ENCODE measurements at regions not wholly inside any gene's neighbourhood (a gene's known extent, or its start where the extent isn't known, plus 50 kb on each side); places are given as distances from the start of the nearest gene placed in this dataset.

GRCh38 chr17:71580220-71580619 lies 540.6 kb upstream of the SOX9 start:
- H3K4me3 ChIP-seq (ENCODE audit: low read length) = no peak overlapping the region
- H3K27ac ChIP-seq (ENCODE audit: low read length) = no peak overlapping the region
- no peaks in the 10 kb centered on the region for H3K79me2 ChIP-seq (ENCODE audit: low read length)
- CTCF ChIA-PET = no interaction called here
- DNase-seq (no peak), ATAC-seq (no peak)
- peaks cover 6% of the 10 kb centered on the region for H3K9me3 ChIP-seq (ENCODE audit: low read length)
- no peaks in the 10 kb centered on the region for H3K4me1 ChIP-seq (ENCODE audit: insufficient read depth, low read length)
- no peak overlapping the region for H3K4me2 ChIP-seq (ENCODE audit: low read length)
- BruUV-seq (replicated peaks) = no TSS peak
- intact Hi-C loops (cut with micrococcal nuclease) = no loop called here
- H3K36me3 ChIP-seq (ENCODE audit: low read depth, low read length) = peaks cover 4% of the 10 kb centered on the region; the same call in 1 of the 2 replicates
- no peak for TF ChIP-seq CTCF (conservative IDR thresholded peaks at IDR 0.05; ENCODE audit: low read depth, low read length)
- no peaks in the 10 kb centered on the region for H4K20me1 ChIP-seq (ENCODE audit: low read length)
- POLR2A ChIA-PET (ENCODE audit: unreplicated experiment) = no interaction called here
- H2AFZ ChIP-seq (ENCODE audit: low read length) = no peak overlapping the region
- no peak overlapping the region for H3K9ac ChIP-seq (ENCODE audit: low read length)
- no peaks in the 10 kb centered on the region for H3K9me2 ChIP-seq (replicated peaks; ENCODE audit: low read length)
- H3F3A ChIP-seq (ENCODE audit: low read length, unreplicated experiment) = no peaks in the 10 kb centered on the region
- H3K27me3 ChIP-seq (ENCODE audit: low read length) = no peaks in the 10 kb centered on the region

- TF ChIP-seq EZH2phosphoT487 (IDR thresholded peaks at IDR 0.05; ENCODE audit: borderline replicate concordance, low read length) = no peak
- no peak for TF ChIP-seq EZH2 (IDR thresholded peaks at IDR 0.05; ENCODE audit: low read length, unreplicated experiment)
- TF ChIP-seq CTCF (conservative IDR thresholded peaks at IDR 0.05; ENCODE audit: low read depth, low read length) = no peak
- no peaks in the 10 kb centered on the region for H3K27me3 ChIP-seq (ENCODE audit: low read length)
- no peak for ATAC-seq
- no peaks in the 10 kb centered on the region for H3K79me2 ChIP-seq (ENCODE audit: low read length)
- BruUV-seq (replicated peaks) = no TSS peak
- H2AFZ ChIP-seq (ENCODE audit: low read length) = no peak overlapping the region
- no peak overlapping the region for H3K27ac ChIP-seq (ENCODE audit: low read length)
- no peak overlapping the region for H3K4me2 ChIP-seq (ENCODE audit: low read length)
- intact Hi-C loops (cut with micrococcal nuclease) = no loop called here
- no peaks in the 10 kb centered on the region; the same call in 1 of the 2 replicates for H3K9me2 ChIP-seq (replicated peaks; ENCODE audit: low read length)
- H4K20me1 ChIP-seq (ENCODE audit: low read length) = no peaks in the 10 kb centered on the region
- no peaks in the 10 kb centered on the region for H3K9me3 ChIP-seq (ENCODE audit: low read length)
- POLR2A ChIA-PET (ENCODE audit: unreplicated experiment) = no interaction called here
- CTCF ChIA-PET = no interaction called here
- H3K4me1 ChIP-seq (ENCODE audit: insufficient read depth, low read length) = no peaks in the 10 kb centered on the region
- DNase-seq = no peak
- no peaks in the 10 kb centered on the region for H3K36me3 ChIP-seq (ENCODE audit: low read depth, low read length)
- H3F3A ChIP-seq (ENCODE audit: low read length, unreplicated experiment) = no peaks in the 10 kb centered on the region
- H3K4me3 ChIP-seq (ENCODE audit: low read length) = no peak overlapping the region
- no peak overlapping the region for H3K9ac ChIP-seq (ENCODE audit: low read length)
Observed at GRCh38 chr17:71585540-71585939, 535.3 kb upstream of the SOX9 start.

GRCh38 chr17:71592431-71592830 lies 528.4 kb upstream of the SOX9 start:
- Histone ChIP-seq H3K4me1 (ENCODE audit: insufficient read depth, low read length) (no peaks in the 10 kb centered on the region), H3K4me3 (ENCODE audit: low read length) (no peak overlapping the region), H3K36me3 (ENCODE audit: low read depth, low read length) (no peaks in the 10 kb centered on the region), H3K9me2 (replicated peaks; ENCODE audit: low read length) (no peaks in the 10 kb centered on the region), H3K9me3 (ENCODE audit: low read length) (no peaks in the 10 kb centered on the region), H2AFZ (ENCODE audit: low read length) (no peak overlapping the region), H3K79me2 (ENCODE audit: low read length) (no peaks in the 10 kb centered on the region), H3K27ac (ENCODE audit: low read length) (no peak overlapping the region), H3K4me2 (ENCODE audit: low read length) (no peak overlapping the region), H3K9ac (ENCODE audit: low read length) (no peak overlapping the region), H3F3A (ENCODE audit: low read length, unreplicated experiment) (no peaks in the 10 kb centered on the region), H3K27me3 (ENCODE audit: low read length) (no peaks in the 10 kb centered on the region), H4K20me1 (ENCODE audit: low read length) (no peaks in the 10 kb centered on the region)
- intact Hi-C loops (cut with micrococcal nuclease) = no loop called here
- no TSS peak for BruUV-seq (replicated peaks)
- no peak for TF ChIP-seq EZH2 (IDR thresholded peaks at IDR 0.05; ENCODE audit: low read length, unreplicated experiment)
- TF ChIP-seq CTCF (conservative IDR thresholded peaks at IDR 0.05; ENCODE audit: low read depth, low read length) = no peak
- TF ChIP-seq EZH2phosphoT487 (IDR thresholded peaks at IDR 0.05; ENCODE audit: borderline replicate concordance, low read length) = no peak
- DNase-seq (no peak), ATAC-seq (no peak)
- CTCF ChIA-PET = no interaction called here
- POLR2A ChIA-PET (ENCODE audit: unreplicated experiment) = no interaction called here
